Muscle of leg (tissue), 3 donors: ENCODE measurements at regions not wholly inside any gene's neighbourhood (a gene's known extent, or its start where the extent isn't known, plus 50 kb on each side); places are given as distances from the start of the nearest gene placed in this dataset.

Source experiments
- DNase-seq: peaks from one replicate; pipeline ENCODE4 v3.0.0; 2013
- H3K27ac ChIP-seq: one replicate; pipeline ENCODE4 v1.5.1; 2013; ENCODE audit warnings: mild to moderate bottlenecking, low read length, control low read depth
- H3K27me3 ChIP-seq: one replicate; pipeline ENCODE4 v1.6.1; 2013; ENCODE audit warnings: low read length; ENCODE audit not compliant: control insufficient read depth, insufficient read depth
- H3K36me3 ChIP-seq: one replicate; pipeline ENCODE4 v1.6.1; 2013; ENCODE audit warnings: low read length; ENCODE audit not compliant: control insufficient read depth, insufficient read depth
- H3K4me1 ChIP-seq: one replicate; pipeline ENCODE4 v1.6.1; 2013; ENCODE audit warnings: low read length; ENCODE audit not compliant: control insufficient read depth, insufficient read depth
- H3K4me3 ChIP-seq: one replicate; pipeline ENCODE4 v1.5.1; 2013; ENCODE audit warnings: low read length, control low read depth
- H3K9me3 ChIP-seq: replicated peaks from 2 replicates; pipeline ENCODE4 v1.6.1; 2013; ENCODE audit warnings: low read depth, low read length; ENCODE audit not compliant: control insufficient read depth
- WGBS: methylation state at CpG from one replicate; pipeline ENCODE4 v1.1.5; 2013; ENCODE audit warnings: missing lambda C conversion rate; ENCODE audit not compliant: insufficient coverage; 5-methylcytosine and 5-hydroxymethylcytosine counted together

GRCh38 chr3:98644168-98644567 lies 50.8 kb upstream of the CPOX start:
- WGBS: 100% methylated on average over 1 of the region's 3 CpGs
- H3K9me3 ChIP-seq: no peaks in the 10 kb centered on the region
- no peaks in the 10 kb centered on the region for H3K27me3 ChIP-seq
- H3K27ac ChIP-seq: no peak overlapping the region
- H3K4me1 ChIP-seq: no peaks in the 10 kb centered on the region
- no peak overlapping the region for H3K4me3 ChIP-seq
- DNase-seq: no peak
- no peaks in the 10 kb centered on the region for H3K36me3 ChIP-seq

DNA sequence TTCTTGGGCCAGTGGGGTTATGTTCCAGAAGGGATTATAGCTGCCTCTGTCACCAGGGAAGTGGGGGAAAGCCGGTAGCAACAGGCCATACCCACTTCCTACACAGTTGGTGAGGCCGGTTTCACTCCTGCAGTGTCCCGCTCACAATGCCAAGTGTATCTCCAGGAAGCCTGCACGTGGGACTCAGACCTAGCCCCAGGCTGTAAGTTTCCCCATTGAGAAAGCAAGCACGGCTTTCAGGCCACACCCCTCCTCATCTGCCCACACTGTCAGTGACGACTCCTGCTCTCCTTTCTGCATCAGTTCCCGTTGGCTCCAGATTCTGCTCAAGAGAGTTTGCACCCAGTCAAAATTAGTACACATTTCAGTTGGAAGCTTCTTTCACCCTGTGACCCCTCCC lies 51.6 kb upstream of the CPOX start:
- peak; percentile 3 for DNase-seq
- WGBS: 50% methylated on average over 6 of the region's 7 CpGs
- Histone ChIP-seq H3K27ac (no peak overlapping the region), H3K4me3 (no peak overlapping the region), H3K27me3 (no peaks in the 10 kb centered on the region), H3K4me1 (no peaks in the 10 kb centered on the region), H3K9me3 (no peaks in the 10 kb centered on the region), H3K36me3 (no peaks in the 10 kb centered on the region)

DNA sequence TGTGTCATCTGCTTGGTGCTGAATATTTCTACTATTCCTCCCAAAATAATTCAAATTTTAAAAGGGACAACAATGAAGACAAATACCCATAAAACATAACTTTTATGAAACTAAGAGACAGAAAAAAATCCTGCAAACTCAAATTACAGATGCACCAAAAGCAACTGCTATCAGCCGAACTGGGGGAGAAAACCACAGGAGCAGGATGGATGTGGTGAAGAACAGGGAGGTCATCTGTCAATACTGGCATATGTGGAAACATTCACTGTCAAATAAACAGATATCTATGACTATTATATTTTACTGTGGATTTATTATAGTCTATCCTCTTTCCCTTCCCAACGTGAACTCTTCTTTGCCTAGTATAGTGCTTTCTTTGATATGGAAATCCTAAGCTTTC lies 53.3 kb upstream of the CPOX start:
- Histone ChIP-seq H3K27ac (no peak overlapping the region), H3K27me3 (no peaks in the 10 kb centered on the region), H3K9me3 (no peaks in the 10 kb centered on the region), H3K4me3 (no peak overlapping the region), H3K36me3 (no peaks in the 10 kb centered on the region), H3K4me1 (no peaks in the 10 kb centered on the region)
- WGBS: no CpG with 5 or more reads among the region's 2 CpGs
- DNase-seq: no peak

- no peaks in the 10 kb centered on the region for H3K36me3 ChIP-seq
- no peaks in the 10 kb centered on the region for H3K4me1 ChIP-seq
- WGBS: 85% methylated on average over 3 of the region's 4 CpGs
- no peaks in the 10 kb centered on the region for H3K9me3 ChIP-seq
- no peaks in the 10 kb centered on the region for H3K27me3 ChIP-seq
- no peak overlapping the region for H3K4me3 ChIP-seq
- no peak for DNase-seq
- no peak overlapping the region for H3K27ac ChIP-seq
Observed at GRCh38 chr3:98647197-98647596, 53.8 kb upstream of the CPOX start.

- no peaks in the 10 kb centered on the region for H3K27me3 ChIP-seq
Observed at GRCh38 chr3:98650971-98651779, 57.8 kb upstream of the CPOX start.

DNA sequence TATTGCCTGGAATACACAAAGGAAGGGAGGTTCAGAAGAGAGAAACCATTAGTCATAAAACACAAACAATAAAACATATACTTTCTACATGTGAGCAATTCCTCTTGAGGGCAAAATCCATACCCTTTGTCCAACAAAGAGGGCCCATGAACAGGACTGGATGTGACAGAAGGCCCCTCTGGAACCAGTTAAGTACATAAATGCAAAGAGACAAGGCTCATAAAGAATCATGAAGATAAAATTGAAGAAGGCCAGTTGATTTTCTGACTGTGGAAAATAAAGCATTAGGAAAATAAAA lies 58.3 kb upstream of the CPOX start:
- Histone ChIP-seq H3K27ac (no peak overlapping the region), H3K4me3 (no peak overlapping the region), H3K27me3 (no peaks in the 10 kb centered on the region), H3K9me3 (no peaks in the 10 kb centered on the region), H3K4me1 (no peaks in the 10 kb centered on the region), H3K36me3 (no peaks in the 10 kb centered on the region)
- no peak for DNase-seq

More at GRCh38 chr3:98650971-98651779, 57.8 kb upstream of the CPOX start:
- H3K36me3 ChIP-seq: no peaks in the 10 kb centered on the region
- peak; percentile 1 for DNase-seq
- H3K4me3 ChIP-seq: no peak overlapping the region
- H3K9me3 ChIP-seq: no peaks in the 10 kb centered on the region
- H3K27ac ChIP-seq: no peak overlapping the region
- H3K4me1 ChIP-seq: no peaks in the 10 kb centered on the region
- WGBS: 65% methylated on average over 2 of the region's 3 CpGs

GRCh38 chr3:98655666-98656065 lies 62.3 kb upstream of the CPOX start:
- WGBS: no CpG with 5 or more reads among the region's 3 CpGs
- DNase-seq: peak; percentile 20
- Histone ChIP-seq H3K4me1 (no peaks in the 10 kb centered on the region), H3K9me3 (no peaks in the 10 kb centered on the region), H3K4me3 (no peak overlapping the region), H3K27ac (no peak overlapping the region), H3K27me3 (no peaks in the 10 kb centered on the region), H3K36me3 (no peaks in the 10 kb centered on the region)

GRCh38 chr3:98657457-98657856 lies 64.0 kb upstream of the CPOX start:
- DNase-seq: no peak
- WGBS: 7% methylated on average over 21 of the region's 25 CpGs
- H3K4me3 ChIP-seq: no peak overlapping the region

GRCh38 chr3:98662699-98663098 lies 69.3 kb upstream of the CPOX start:
- no peak overlapping the region for H3K4me3 ChIP-seq
- WGBS: 89% methylated on average over 4 of the region's 4 CpGs
- DNase-seq: no peak

More at GRCh38 chr3:98657457-98657856, 64.0 kb upstream of the CPOX start:
- no peak overlapping the region for H3K27ac ChIP-seq
- no peaks in the 10 kb centered on the region for H3K36me3 ChIP-seq
- no peaks in the 10 kb centered on the region for H3K27me3 ChIP-seq
- H3K9me3 ChIP-seq: no peaks in the 10 kb centered on the region
- no peaks in the 10 kb centered on the region for H3K4me1 ChIP-seq

GRCh38 chr3:98670020-98670419 lies 76.6 kb upstream of the CPOX start:
- DNase-seq: no peak
- no peaks in the 10 kb centered on the region for H3K9me3 ChIP-seq
- 89% methylated on average over 2 of the region's 4 CpGs for WGBS
- no peaks in the 10 kb centered on the region for H3K36me3 ChIP-seq
- H3K4me3 ChIP-seq: no peak overlapping the region
- H3K4me1 ChIP-seq: no peaks in the 10 kb centered on the region
- H3K27ac ChIP-seq: no peak overlapping the region
- no peaks in the 10 kb centered on the region for H3K27me3 ChIP-seq

More at GRCh38 chr3:98662699-98663098, 69.3 kb upstream of the CPOX start:
- H3K4me1 ChIP-seq: no peaks in the 10 kb centered on the region
- no peaks in the 10 kb centered on the region for H3K9me3 ChIP-seq
- H3K27me3 ChIP-seq: no peaks in the 10 kb centered on the region
- H3K27ac ChIP-seq: no peak overlapping the region
- H3K36me3 ChIP-seq: no peaks in the 10 kb centered on the region

DNA sequence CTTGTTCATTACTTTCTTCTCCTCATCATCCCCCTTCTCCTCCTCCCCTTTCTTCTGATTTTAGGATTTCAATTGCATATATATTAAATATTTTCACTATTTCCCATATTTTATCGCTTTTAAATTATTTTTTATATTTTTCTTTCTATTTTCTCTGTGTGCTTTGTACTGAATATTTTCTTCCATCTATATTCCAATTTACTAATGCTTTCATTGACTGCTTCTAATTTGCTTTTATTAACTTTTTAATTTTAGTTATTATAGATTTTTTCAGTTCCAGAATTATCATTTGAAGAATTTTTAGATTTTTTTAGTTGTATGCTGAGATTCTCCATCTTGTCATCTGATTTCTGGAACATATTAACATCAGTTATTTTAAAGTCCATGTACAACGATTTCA lies 83.2 kb upstream of the ST3GAL6 start:
- Histone ChIP-seq H3K27me3 (no peaks in the 10 kb centered on the region), H3K36me3 (no peaks in the 10 kb centered on the region), H3K9me3 (peaks cover 2% of the 10 kb centered on the region), H3K4me1 (no peaks in the 10 kb centered on the region), H3K27ac (no peak overlapping the region), H3K4me3 (no peak overlapping the region)
- DNase-seq: no peak
- WGBS: no CpG with 5 or more reads among the region's 2 CpGs
